VCaP (cell line): ENCODE measurements at regions not wholly inside any gene's neighbourhood (a gene's known extent, or its start where the extent isn't known, plus 50 kb on each side); places are given as distances from the start of the nearest gene placed in this dataset.
A peak's percentile ranks its signal among the peaks of the same experiment; 100 is the strongest.
"Not testable (repeated sequence)": the region's sequence is repeated elsewhere in the genome, so short reads cannot be mapped to it uniquely, and the experiment has no call there.

Experiments used
- H3K27ac ChIP-seq: fragments of 450-650 bp; 2 replicates; pipeline ENCODE4 v1.5.1; 2017
- TF ChIP-seq, protein P1 (sequence below): fragments of 450-650 bp; conservative IDR thresholded peaks from 2 replicates; pipeline ENCODE4 v1.5.1; 2017; ENCODE audit warnings: mild to moderate bottlenecking, moderate library complexity

DNA sequence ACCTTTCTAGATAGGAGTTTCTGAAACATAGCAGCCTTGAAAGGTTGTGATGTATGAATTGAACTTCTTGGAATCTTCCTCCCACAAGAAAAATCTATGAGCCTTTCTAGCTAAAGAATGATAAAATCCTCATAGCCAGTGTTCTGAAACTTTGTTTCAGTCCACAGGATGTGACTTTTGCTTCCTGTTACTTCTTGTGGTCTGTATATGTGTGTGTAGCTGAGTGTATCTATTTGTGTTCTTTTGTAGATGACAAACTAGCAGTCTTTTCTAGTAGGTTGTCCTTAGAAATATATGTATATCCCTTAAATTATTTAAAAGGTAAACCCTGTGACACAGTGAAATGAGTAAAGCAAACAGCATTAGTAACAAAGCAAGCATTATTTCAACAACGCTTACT lies 188.8 kb downstream of the MRPS30 start:
- H3K27ac ChIP-seq = no peak overlapping the region
- TF ChIP-seq, protein P1, sequence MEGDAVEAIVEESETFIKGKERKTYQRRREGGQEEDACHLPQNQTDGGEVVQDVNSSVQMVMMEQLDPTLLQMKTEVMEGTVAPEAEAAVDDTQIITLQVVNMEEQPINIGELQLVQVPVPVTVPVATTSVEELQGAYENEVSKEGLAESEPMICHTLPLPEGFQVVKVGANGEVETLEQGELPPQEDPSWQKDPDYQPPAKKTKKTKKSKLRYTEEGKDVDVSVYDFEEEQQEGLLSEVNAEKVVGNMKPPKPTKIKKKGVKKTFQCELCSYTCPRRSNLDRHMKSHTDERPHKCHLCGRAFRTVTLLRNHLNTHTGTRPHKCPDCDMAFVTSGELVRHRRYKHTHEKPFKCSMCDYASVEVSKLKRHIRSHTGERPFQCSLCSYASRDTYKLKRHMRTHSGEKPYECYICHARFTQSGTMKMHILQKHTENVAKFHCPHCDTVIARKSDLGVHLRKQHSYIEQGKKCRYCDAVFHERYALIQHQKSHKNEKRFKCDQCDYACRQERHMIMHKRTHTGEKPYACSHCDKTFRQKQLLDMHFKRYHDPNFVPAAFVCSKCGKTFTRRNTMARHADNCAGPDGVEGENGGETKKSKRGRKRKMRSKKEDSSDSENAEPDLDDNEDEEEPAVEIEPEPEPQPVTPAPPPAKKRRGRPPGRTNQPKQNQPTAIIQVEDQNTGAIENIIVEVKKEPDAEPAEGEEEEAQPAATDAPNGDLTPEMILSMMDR = no peak

GRCh38 chr5:45007102-45007501 lies 198.4 kb downstream of the MRPS30 start:
- H3K27ac ChIP-seq = not testable (repeated sequence)

DNA sequence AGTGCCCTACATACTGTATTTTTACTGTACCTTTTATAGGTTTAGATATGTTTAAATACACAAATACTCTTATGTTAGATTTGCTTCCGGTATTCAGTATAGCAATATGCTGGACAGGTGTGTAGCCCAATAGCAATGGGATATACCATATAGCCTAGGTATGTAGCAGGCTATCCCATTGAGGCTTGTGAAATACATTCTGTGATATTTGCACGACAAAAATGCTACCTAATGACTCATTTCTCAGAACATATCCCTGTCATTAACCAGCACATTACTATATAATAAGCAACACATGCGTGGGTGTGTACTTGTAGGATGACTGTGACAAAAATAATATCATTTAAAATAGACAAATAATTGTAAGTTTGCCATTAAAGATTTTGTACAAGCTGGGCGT lies 208.8 kb downstream of the MRPS30 start:
- TF ChIP-seq, protein P1 = no peak
- no peak overlapping the region for H3K27ac ChIP-seq

- TF ChIP-seq, protein P1 = no peak
- no peak overlapping the region for H3K27ac ChIP-seq
These were observed 220.8 kb downstream of the MRPS30 start for GRCh38 chr5:45029553-45029952.

GRCh38 chr5:45035991-45036390 lies 227.2 kb downstream of the MRPS30 start:
- H3K27ac ChIP-seq = no peak overlapping the region
- TF ChIP-seq, protein P1 = no peak

DNA sequence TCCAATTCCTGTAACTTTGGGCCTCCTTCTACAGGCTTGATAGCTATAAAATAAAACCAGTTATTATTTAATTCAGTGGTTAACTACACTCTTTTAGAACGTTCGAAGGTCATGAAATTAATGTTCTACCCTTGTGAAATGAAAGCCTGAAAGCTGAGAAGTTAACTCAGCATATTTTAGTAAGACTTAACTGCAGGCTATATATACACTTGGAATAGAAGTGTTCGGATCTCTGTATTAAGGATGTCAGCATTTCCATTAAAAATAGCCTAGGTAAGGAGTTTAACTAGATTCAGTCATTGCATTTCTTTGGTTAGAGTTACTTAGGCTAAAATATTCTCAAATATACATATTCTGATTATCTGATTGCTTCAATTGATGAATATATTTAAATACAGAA lies 229.2 kb downstream of the MRPS30 start:
- no peak overlapping the region for H3K27ac ChIP-seq
- TF ChIP-seq, protein P1 = no peak

DNA sequence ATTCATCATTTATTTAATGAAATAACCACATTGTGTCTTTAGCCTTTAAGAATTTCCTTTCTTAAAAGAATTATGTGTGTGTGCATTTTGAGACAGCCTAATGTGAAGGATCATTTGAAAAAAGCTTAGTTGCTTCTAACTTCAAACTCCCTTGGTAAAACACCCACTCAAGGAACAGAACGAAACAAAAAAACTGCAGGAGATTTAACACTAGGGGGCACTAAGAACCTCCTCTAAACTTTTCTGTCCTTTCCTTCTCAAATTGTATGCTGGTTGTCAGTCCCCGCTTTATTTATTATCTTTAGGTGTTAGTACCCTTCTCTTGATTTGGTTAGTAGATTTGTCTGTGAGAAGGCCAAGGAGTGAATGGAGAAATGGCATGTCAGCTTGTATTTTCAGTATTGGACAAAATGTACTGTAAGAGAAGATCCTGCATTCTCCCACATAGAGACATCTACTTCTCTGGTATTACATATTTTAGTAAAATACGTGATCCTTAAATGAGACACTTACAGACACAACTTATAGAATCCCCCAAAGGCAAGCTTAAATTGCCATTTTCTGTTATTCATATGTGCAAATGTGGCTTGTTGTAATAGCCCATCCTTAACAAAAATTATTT lies 229.7 kb downstream of the MRPS30 start:
- TF ChIP-seq, protein P1 = peak; percentile 90
- H3K27ac ChIP-seq = no peak overlapping the region

DNA sequence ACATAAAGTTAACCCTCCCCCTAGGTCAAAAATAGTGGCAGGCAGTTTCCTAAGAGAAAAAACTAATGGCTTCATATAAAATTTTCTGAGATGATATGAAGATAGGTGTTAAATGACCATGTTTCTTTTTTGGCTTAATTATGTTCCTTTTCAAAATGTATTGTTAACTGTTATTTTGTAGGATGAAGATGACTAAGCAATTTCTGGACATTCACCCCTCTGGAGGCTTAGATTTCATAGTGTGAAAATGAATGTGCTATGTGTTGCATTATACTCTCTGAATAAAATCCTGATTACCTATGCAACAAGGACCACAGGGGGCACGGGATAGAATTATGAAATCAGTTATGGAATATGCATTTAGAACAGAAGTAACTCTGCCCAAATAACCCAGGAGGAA lies 233.5 kb downstream of the MRPS30 start:
- TF ChIP-seq, protein P1 = no peak
- H3K27ac ChIP-seq = no peak overlapping the region
